Effector memory CD8-positive, alpha-beta T cell (primary cell): ENCODE measurements at regions not wholly inside any gene's neighbourhood (a gene's known extent, or its start where the extent isn't known, plus 50 kb on each side); places are given as distances from the start of the nearest gene placed in this dataset.

Experiments
- ATAC-seq: fragments of 150-1000 bp; cut with Tn5 transposase; replicated peaks from 2 replicates; pipeline ENCODE4 v1.10.0; 2021; ENCODE audit warnings: mild to moderate bottlenecking, moderate library complexity
- DNase-seq, 3 experiments: peaks; one replicate each; pipeline ENCODE4 v3.0.0; 2021
- H3K27ac Mint-ChIP-seq, 2 donors: one replicate each; pipeline ENCODE4 v1.8.0; 2022; ENCODE audit warnings: mild to moderate bottlenecking in 2 of 2, mixed read lengths in 2 of 2, moderate library complexity in 2 of 2
- H3K27me3 Mint-ChIP-seq, 2 donors: one replicate each; pipeline ENCODE4 v1.8.0; 2022; ENCODE audit warnings: mixed read lengths in 2 of 2
- H3K36me3 Mint-ChIP-seq: one replicate; pipeline ENCODE4 v1.8.0; 2022; ENCODE audit warnings: mild to moderate bottlenecking, moderate library complexity, mixed read lengths; ENCODE audit not compliant: insufficient read depth
- H3K4me1 Mint-ChIP-seq, 2 donors: one replicate each; pipeline ENCODE4 v1.8.0; 2022; ENCODE audit warnings: low read depth in 2 of 2, mixed read lengths in 2 of 2
- H3K4me3 Mint-ChIP-seq, 2 donors: one replicate each; pipeline ENCODE4 v1.8.0; 2022; ENCODE audit warnings: mild to moderate bottlenecking in 2 of 2, mixed read lengths in 2 of 2, moderate library complexity in 2 of 2
- H3K9me3 Mint-ChIP-seq, 2 donors: one replicate each; pipeline ENCODE4 v1.8.0; 2022; ENCODE audit warnings: mixed read lengths in 2 of 2

DNA sequence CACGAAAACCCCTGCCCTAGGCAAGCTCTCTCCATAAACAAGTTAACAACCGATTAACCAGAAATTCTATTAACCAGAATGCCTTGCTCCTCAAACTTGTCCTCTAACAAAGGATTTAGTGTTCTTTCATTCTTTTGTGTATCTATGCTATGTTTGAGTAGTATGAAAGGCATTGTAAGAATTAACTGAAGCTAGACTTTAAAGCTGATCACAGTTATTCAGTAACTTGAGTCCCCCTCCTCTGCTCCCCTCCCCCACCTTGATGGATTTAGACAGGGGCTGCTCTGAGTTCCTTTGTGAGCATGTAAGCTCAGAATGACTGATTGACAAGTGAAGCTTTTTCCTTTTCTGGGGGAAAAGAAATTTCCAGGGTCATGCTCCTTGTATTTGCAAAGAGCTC, 257.6 kb downstream of the TTLL7 start:
- no peak for ATAC-seq

GRCh38 chr1:83735526-83735925, 263.4 kb downstream of the TTLL7 start:
- Mint-ChIP-seq H3K27ac (no peak overlapping the region), H3K36me3 (no peaks in the 10 kb centered on the region), H3K9me3 (peaks cover 0 to 4% of the 10 kb centered on the region in 2 donors), H3K4me1 (no peaks in the 10 kb centered on the region), H3K4me3 (no peak overlapping the region), H3K27me3 (no peaks in the 10 kb centered on the region)
- DNase-seq (no peak), ATAC-seq (no peak)

More for the DNA sequence above, 257.6 kb downstream of the TTLL7 start:
- DNase-seq = no peak
- Mint-ChIP-seq H3K4me1 (no peaks in the 10 kb centered on the region), H3K27ac (no peak overlapping the region), H3K36me3 (no peaks in the 10 kb centered on the region), H3K27me3 (no peaks in the 10 kb centered on the region), H3K4me3 (no peak overlapping the region), H3K9me3 (peaks cover 0 to 2% of the 10 kb centered on the region in 2 donors)

DNA sequence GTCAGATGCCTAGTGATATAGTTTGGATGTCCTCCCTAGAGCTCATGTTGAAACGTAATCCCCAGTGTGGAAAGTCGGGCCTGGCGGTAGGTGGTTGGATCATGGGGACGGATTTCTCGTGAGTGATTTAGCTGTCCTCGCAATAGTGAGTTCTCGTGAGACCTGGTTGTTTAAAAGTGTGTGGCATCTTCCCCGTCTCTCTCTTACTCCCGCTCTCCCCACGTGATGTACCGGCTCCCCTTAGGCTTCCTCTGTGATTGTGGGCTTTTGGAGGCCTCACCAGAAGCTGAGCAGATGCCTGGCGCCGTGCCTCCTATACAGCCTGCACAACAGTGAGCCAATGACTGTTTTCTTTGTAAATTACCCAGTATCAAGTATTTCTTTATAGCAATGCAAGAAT, 264.5 kb downstream of the TTLL7 start:
- DNase-seq (no peak), ATAC-seq (no peak)
- Mint-ChIP-seq H3K36me3 (no peaks in the 10 kb centered on the region), H3K9me3 (peaks cover 0 to 2% of the 10 kb centered on the region in 2 donors), H3K4me3 (no peak overlapping the region), H3K27ac (no peak overlapping the region), H3K27me3 (no peaks in the 10 kb centered on the region), H3K4me1 (no peaks in the 10 kb centered on the region)

DNA sequence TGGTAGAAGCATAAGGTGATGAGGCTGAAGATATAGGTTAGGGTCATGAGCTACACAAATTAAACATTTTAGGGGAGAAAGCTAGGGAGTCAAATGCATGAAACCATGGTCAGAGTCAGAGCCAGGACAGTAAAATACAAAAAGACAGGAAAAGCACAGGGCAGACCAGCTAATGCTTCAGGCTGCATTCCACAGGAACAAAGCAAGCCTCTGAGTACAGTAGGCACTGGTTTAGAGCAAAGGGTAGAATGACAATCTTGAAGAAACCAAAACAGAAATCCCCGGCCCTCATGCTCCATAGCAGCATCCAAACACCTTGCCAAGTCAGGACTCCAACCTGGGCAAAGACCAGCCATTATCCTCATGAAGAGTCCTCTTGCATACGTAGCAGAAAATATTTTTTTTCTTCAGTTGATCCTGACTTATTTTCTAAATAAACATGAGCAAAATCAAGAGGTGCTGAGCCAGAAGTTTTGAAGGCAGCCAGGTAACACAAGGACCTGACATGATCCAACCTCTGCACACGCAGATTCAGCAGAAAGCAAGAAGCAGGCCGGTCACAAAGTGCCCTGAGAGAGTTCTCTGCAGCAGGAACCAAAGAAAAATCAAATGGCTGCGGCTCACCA, 273.1 kb downstream of the TTLL7 start:
- peaks cover 0 to 1% of the 10 kb centered on the region in 2 donors for H3K9me3 Mint-ChIP-seq
- no peaks in the 10 kb centered on the region for H3K4me1 Mint-ChIP-seq
- DNase-seq (no peak), ATAC-seq (no peak)
- no peak overlapping the region for H3K27ac Mint-ChIP-seq
- H3K4me3 Mint-ChIP-seq = no peak overlapping the region
- H3K27me3 Mint-ChIP-seq = no peaks in the 10 kb centered on the region
- no peaks in the 10 kb centered on the region for H3K36me3 Mint-ChIP-seq

DNA sequence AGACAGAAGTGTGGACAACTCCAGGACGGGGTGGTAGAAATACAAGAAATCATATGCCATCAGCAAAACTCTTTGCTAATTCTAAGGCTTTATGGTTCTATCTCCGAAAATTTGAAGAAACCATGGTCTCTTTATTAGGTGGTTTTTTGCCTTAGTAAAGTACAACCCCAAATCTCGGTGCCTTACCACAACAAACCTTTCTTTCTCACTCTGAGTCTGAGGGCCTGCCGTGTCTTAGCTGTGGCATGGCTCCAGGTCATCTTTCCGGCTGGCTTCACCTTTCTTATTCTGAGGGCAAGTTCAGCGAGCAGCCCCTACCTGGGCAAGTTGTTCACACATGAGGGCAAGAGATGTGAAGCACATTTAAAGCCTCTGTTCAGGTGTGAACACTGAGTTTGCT, 280.6 kb downstream of the TTLL7 start:
- Mint-ChIP-seq H3K36me3 (no peaks in the 10 kb centered on the region), H3K4me1 (no peaks in the 10 kb centered on the region), H3K27me3 (no peaks in the 10 kb centered on the region), H3K27ac (no peak overlapping the region), H3K4me3 (no peak overlapping the region), H3K9me3 (peaks cover 3 to 7% of the 10 kb centered on the region in 2 donors)
- ATAC-seq (no peak), DNase-seq (no peak)

- H3K27me3 Mint-ChIP-seq = no peaks in the 10 kb centered on the region
- no peak overlapping the region for H3K4me3 Mint-ChIP-seq
- H3K36me3 Mint-ChIP-seq = no peaks in the 10 kb centered on the region
- DNase-seq = no peak
- H3K4me1 Mint-ChIP-seq = no peaks in the 10 kb centered on the region
- no peak overlapping the region for H3K27ac Mint-ChIP-seq
- ATAC-seq = no peak
- peaks cover 3 to 7% of the 10 kb centered on the region in 2 donors for H3K9me3 Mint-ChIP-seq
These were observed 281.1 kb downstream of the TTLL7 start for GRCh38 chr1:83717785-83718184.

- Mint-ChIP-seq H3K27ac (no peak overlapping the region), H3K4me1 (no peaks in the 10 kb centered on the region), H3K4me3 (no peak overlapping the region), H3K27me3 (no peaks in the 10 kb centered on the region), H3K9me3 (peaks cover 3 to 7% of the 10 kb centered on the region in 2 donors), H3K36me3 (no peaks in the 10 kb centered on the region)
- DNase-seq (no peak), ATAC-seq (no peak)
These were observed 282.3 kb downstream of the TTLL7 start for GRCh38 chr1:83716641-83717040.

DNA sequence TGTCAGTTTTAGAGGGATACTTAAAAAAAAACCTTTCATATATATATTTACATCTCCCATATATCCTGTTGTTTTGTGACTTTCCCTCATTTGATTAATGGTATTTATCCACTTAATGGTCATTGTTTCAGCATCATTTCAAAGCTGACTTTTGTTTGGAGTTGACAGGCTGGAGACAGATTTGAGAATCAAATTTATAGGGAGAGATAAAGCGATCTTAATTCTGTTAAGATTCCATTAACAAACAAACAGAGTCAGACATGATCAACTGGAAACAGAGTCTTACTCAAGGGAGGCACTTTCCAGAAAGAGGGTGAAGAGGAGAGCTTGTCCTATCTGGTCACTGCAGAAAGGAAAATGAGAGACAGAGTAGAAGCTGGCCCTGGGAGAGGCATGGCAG, 283.4 kb downstream of the TTLL7 start:
- ATAC-seq (no peak), DNase-seq (no peak)
- no peaks in the 10 kb centered on the region for H3K36me3 Mint-ChIP-seq
- H3K4me3 Mint-ChIP-seq = no peak overlapping the region
- H3K27ac Mint-ChIP-seq = no peak overlapping the region
- no peaks in the 10 kb centered on the region for H3K4me1 Mint-ChIP-seq
- no peaks in the 10 kb centered on the region for H3K27me3 Mint-ChIP-seq
- peaks cover 3 to 7% of the 10 kb centered on the region in 2 donors for H3K9me3 Mint-ChIP-seq

DNA sequence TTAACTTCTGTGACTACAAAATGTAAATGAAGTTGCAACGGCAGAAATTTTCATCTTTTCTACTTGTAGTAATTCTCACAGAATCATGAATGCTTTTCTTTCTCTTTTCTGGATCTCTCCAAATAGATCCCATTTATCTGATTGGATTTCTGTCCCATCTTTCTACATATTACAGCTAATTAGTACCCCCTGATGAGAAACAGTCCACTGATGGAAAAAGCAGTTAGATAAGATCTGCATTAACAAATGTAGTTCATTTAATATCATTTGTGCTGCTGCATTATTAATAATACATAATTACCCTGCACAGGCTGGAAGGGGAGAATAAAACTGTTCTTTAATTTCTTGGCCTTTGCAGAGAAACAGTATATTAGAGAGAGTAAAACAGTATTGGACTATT, 289.3 kb downstream of the TTLL7 start:
- DNase-seq (no peak), ATAC-seq (no peak)
- Mint-ChIP-seq H3K4me1 (no peaks in the 10 kb centered on the region), H3K36me3 (no peaks in the 10 kb centered on the region), H3K4me3 (no peak overlapping the region), H3K27me3 (no peaks in the 10 kb centered on the region), H3K9me3 (no peaks in the 10 kb centered on the region), H3K27ac (no peak overlapping the region)

DNA sequence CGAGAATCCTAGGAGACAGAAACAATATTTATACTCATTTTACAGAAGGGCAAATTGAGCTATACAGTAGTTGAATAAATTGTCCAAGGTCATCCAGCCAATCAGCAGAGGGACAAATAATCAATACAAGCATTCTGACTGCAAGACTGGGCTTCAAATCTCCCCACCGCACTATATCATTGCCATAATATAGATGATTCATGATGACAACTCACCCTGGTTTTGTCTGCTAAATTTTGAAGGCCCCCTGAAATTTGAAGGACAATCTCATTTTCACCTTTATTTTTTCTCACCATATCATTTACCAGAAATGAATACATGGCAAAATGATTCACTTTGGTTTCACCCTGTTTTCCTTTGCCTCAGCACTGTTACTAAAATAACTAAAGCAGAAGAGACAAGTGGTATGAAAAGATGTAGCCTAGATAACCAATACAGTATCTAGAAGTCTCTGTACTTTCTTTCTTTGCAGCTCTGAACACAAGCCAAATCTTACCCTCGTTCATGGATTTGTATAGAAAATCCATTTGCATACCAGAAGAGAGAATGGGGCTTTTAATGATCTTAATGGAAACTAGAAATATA, 292.5 kb downstream of the TTLL7 start:
- H3K27me3 Mint-ChIP-seq = no peaks in the 10 kb centered on the region
- no peak for ATAC-seq
- H3K9me3 Mint-ChIP-seq = peaks cover 0 to 2% of the 10 kb centered on the region in 2 donors
- H3K4me3 Mint-ChIP-seq = no peak overlapping the region
- H3K4me1 Mint-ChIP-seq = no peaks in the 10 kb centered on the region
- no peak for DNase-seq
- no peak overlapping the region for H3K27ac Mint-ChIP-seq
- no peaks in the 10 kb centered on the region for H3K36me3 Mint-ChIP-seq

GRCh38 chr1:83705091-83705490, 293.8 kb downstream of the TTLL7 start:
- H3K27ac Mint-ChIP-seq = no peak overlapping the region
- no peaks in the 10 kb centered on the region for H3K27me3 Mint-ChIP-seq
- H3K36me3 Mint-ChIP-seq = no peaks in the 10 kb centered on the region
- H3K4me3 Mint-ChIP-seq = no peak overlapping the region
- DNase-seq (no peak), ATAC-seq (no peak)
- no peaks in the 10 kb centered on the region for H3K4me1 Mint-ChIP-seq
- peaks cover 0 to 2% of the 10 kb centered on the region in 2 donors for H3K9me3 Mint-ChIP-seq

GRCh38 chr1:83704350-83704749, 294.6 kb downstream of the TTLL7 start:
- no peak overlapping the region for H3K4me3 Mint-ChIP-seq

GRCh38 chr1:83702356-83702755, 296.6 kb downstream of the TTLL7 start:
- no peaks in the 10 kb centered on the region for H3K36me3 Mint-ChIP-seq
- no peak overlapping the region for H3K27ac Mint-ChIP-seq
- DNase-seq = no peak
- ATAC-seq = no peak
- H3K9me3 Mint-ChIP-seq = peaks cover 2 to 7% of the 10 kb centered on the region in 2 donors
- H3K4me3 Mint-ChIP-seq = no peak overlapping the region
- H3K27me3 Mint-ChIP-seq = no peaks in the 10 kb centered on the region
- no peaks in the 10 kb centered on the region for H3K4me1 Mint-ChIP-seq

More at GRCh38 chr1:83704350-83704749, 294.6 kb downstream of the TTLL7 start:
- no peak for ATAC-seq
- Mint-ChIP-seq H3K9me3 (peaks cover 2 to 4% of the 10 kb centered on the region in 2 donors), H3K36me3 (no peaks in the 10 kb centered on the region), H3K27ac (no peak overlapping the region), H3K4me1 (no peaks in the 10 kb centered on the region), H3K27me3 (no peaks in the 10 kb centered on the region)
- no peak for DNase-seq

DNA sequence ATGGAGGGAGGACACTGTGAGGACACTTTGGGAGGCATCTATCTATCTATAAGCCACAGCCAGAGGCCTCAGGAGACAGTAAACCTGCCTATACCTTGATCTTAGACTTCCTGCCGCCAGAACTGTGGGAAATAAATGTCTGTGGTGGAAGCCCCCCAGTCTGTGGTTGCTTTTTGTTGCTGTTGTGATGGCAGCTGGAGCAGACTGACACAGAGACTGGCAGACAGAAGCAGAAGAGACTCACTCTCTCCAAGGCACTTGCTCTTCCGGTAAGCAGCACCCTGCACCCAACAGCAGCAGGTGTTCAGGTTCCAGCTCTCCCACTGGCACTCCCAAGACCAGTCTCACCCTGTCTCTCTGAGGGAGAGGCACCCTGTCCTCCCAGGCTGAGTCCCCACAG, 297.6 kb downstream of the TTLL7 start:
- Mint-ChIP-seq H3K27ac (no peak overlapping the region), H3K4me1 (no peaks in the 10 kb centered on the region), H3K4me3 (no peak overlapping the region), H3K36me3 (no peaks in the 10 kb centered on the region), H3K9me3 (peaks cover 2 to 15% of the 10 kb centered on the region in 2 donors), H3K27me3 (no peaks in the 10 kb centered on the region)
- ATAC-seq (no peak), DNase-seq (no peak)
